Calu3 (cell line): ENCODE measurements at regions not wholly inside any gene's neighbourhood (a gene's known extent, or its start where the extent isn't known, plus 50 kb on each side); places are given as distances from the start of the nearest gene placed in this dataset.

Source experiments
- BruUV-seq: library from RNA; stranded (reverse); fragments of 400-500 nt; replicated peaks from 2 replicates; lab custom pipeline; 2021; lab: Mats Ljungman, UMichigan
- CTCF ChIA-PET: fragments of 300-600 bp; sonication (Branson Sonifier 250); formaldehyde crosslinking; loops from one replicate; lab custom pipeline; 2022; ENCODE audit warnings: antibody characterized with exemption; lab: Charles Lee
- DNase-seq: peaks from one replicate; pipeline ENCODE4 v3.0.0; 2022
- H3K27ac Mint-ChIP-seq: one replicate; pipeline ENCODE4 v1.8.0; 2022; ENCODE audit warnings: mixed read lengths; ENCODE audit not compliant: unreplicated experiment
- H3K27me3 Mint-ChIP-seq: one replicate; pipeline ENCODE4 v1.8.0; 2022; ENCODE audit warnings: mixed read lengths; ENCODE audit not compliant: unreplicated experiment
- H3K36me3 Mint-ChIP-seq: one replicate; pipeline ENCODE4 v1.8.0; 2022; ENCODE audit warnings: mild to moderate bottlenecking, moderate library complexity, mixed read lengths; ENCODE audit not compliant: insufficient read depth, unreplicated experiment
- H3K4me1 Mint-ChIP-seq: one replicate; pipeline ENCODE4 v1.8.0; 2022; ENCODE audit warnings: mild to moderate bottlenecking, low read depth, mixed read lengths; ENCODE audit not compliant: unreplicated experiment
- H3K4me3 Mint-ChIP-seq: one replicate; pipeline ENCODE4 v1.8.0; 2022; ENCODE audit warnings: mild to moderate bottlenecking, low read depth, moderate library complexity, mixed read lengths; ENCODE audit not compliant: unreplicated experiment
- H3K9me3 Mint-ChIP-seq: one replicate; pipeline ENCODE4 v1.8.0; 2022; ENCODE audit warnings: low read depth, mixed read lengths; ENCODE audit not compliant: unreplicated experiment
- intact Hi-C: fragments of 100-400 bp; cut with micrococcal nuclease; formaldehyde crosslinking; loops from one replicate; pipeline ENCODE4 v1.10.0; 2022; ENCODE audit not compliant: unreplicated experiment
- TF ChIP-seq, protein P1 (sequence below): fragments of 200-600 bp; IDR thresholded peaks from one replicate; pipeline ENCODE4 v1.8.0; 2022; ENCODE audit warnings: antibody characterized with exemption; ENCODE audit not compliant: unreplicated experiment

DNA sequence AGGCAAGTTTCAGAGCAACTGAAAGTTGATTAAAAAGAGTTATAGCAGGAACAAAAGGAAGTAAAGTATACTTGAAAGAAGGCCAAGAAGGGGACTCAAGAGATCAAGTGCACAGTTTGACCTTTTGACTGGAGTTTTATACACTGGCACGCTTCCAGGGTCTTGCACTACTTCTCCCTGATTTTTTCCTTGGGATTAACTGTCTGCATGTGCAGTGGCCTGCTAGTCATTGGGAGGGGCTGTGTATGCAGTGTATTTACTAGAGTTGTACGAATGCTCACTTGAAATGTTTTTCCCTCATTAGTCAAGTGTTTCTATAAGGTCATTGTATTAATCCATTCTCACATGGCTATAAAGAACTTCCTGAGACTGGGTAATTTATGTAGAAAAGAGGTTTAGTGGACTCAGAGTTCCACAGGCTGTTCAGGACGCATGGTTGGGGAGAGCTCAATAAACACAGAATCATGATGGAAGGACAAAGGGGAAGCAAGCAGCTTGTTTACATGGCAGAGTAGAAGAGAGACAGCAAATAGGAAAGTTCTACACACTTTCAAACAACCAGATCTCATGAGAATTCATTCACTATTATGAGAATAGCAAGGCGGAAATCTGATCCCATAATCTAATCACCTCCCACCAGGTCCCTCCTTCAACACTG is 571.8 kb downstream of the ZPLD1 start:
- CTCF ChIA-PET: no interaction called here
- Mint-ChIP-seq H3K9me3 (peaks cover 6% of the 10 kb centered on the region), H3K4me3 (no peak overlapping the region), H3K4me1 (peaks cover 8% of the 10 kb centered on the region), H3K27me3 (no peaks in the 10 kb centered on the region), H3K27ac (no peak overlapping the region), H3K36me3 (no peaks in the 10 kb centered on the region)
- intact Hi-C loops: no loop called here
- no peak for DNase-seq
- no TSS peak for BruUV-seq
- TF ChIP-seq, protein P1, sequence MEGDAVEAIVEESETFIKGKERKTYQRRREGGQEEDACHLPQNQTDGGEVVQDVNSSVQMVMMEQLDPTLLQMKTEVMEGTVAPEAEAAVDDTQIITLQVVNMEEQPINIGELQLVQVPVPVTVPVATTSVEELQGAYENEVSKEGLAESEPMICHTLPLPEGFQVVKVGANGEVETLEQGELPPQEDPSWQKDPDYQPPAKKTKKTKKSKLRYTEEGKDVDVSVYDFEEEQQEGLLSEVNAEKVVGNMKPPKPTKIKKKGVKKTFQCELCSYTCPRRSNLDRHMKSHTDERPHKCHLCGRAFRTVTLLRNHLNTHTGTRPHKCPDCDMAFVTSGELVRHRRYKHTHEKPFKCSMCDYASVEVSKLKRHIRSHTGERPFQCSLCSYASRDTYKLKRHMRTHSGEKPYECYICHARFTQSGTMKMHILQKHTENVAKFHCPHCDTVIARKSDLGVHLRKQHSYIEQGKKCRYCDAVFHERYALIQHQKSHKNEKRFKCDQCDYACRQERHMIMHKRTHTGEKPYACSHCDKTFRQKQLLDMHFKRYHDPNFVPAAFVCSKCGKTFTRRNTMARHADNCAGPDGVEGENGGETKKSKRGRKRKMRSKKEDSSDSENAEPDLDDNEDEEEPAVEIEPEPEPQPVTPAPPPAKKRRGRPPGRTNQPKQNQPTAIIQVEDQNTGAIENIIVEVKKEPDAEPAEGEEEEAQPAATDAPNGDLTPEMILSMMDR: no peak

DNA sequence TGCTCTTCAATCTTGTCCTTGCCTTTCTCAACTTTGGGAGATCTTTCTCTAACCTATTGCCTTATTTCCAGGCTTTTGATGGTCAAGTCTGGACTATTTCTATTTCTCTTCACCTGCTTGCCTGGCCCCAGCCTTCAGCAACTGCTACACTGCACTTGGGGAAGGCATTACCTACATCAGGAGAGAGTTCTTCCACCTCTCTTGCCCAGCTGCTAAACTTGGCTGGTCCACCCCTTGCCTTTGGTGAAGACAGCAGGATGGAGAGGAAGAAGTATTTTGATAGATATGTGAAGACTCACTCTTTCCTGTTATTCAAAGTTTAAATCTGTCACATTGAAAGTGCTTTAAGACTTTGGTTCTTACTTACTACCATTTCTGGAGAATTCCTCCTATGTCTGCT is 574.8 kb downstream of the ZPLD1 start:
- DNase-seq: no peak
- no peak overlapping the region for H3K4me3 Mint-ChIP-seq
- H3K27me3 Mint-ChIP-seq: no peaks in the 10 kb centered on the region
- H3K27ac Mint-ChIP-seq: no peak overlapping the region
- CTCF ChIA-PET: no interaction called here
- intact Hi-C loops: no loop called here
- H3K9me3 Mint-ChIP-seq: peaks cover 9% of the 10 kb centered on the region
- BruUV-seq: no TSS peak
- TF ChIP-seq, protein P1: no peak
- no peaks in the 10 kb centered on the region for H3K36me3 Mint-ChIP-seq
- H3K4me1 Mint-ChIP-seq: peaks cover 8% of the 10 kb centered on the region

- intact Hi-C loops: no loop called here
- no peaks in the 10 kb centered on the region for H3K4me1 Mint-ChIP-seq
- H3K27ac Mint-ChIP-seq: no peak overlapping the region
- no TSS peak for BruUV-seq
- H3K4me3 Mint-ChIP-seq: no peak overlapping the region
- TF ChIP-seq, protein P1: no peak
- H3K9me3 Mint-ChIP-seq: no peaks in the 10 kb centered on the region
- H3K27me3 Mint-ChIP-seq: no peaks in the 10 kb centered on the region
- CTCF ChIA-PET: no interaction called here
- DNase-seq: no peak
- no peaks in the 10 kb centered on the region for H3K36me3 Mint-ChIP-seq
Measured at GRCh38 chr3:103025880-103026279, 591.1 kb downstream of the ZPLD1 start.

- no peak overlapping the region for H3K4me3 Mint-ChIP-seq
- no peak for DNase-seq
- CTCF ChIA-PET: no interaction called here
- H3K27me3 Mint-ChIP-seq: no peaks in the 10 kb centered on the region
- TF ChIP-seq, protein P1: no peak
- no peak overlapping the region for H3K27ac Mint-ChIP-seq
- no peaks in the 10 kb centered on the region for H3K9me3 Mint-ChIP-seq
- no TSS peak for BruUV-seq
- intact Hi-C loops: no loop called here
- H3K4me1 Mint-ChIP-seq: no peaks in the 10 kb centered on the region
- no peaks in the 10 kb centered on the region for H3K36me3 Mint-ChIP-seq
Measured at GRCh38 chr3:103033841-103034240, 599.0 kb downstream of the ZPLD1 start.
